AG09319 (cell line): ENCODE measurements at regions not wholly inside any gene's neighbourhood (a gene's known extent, or its start where the extent isn't known, plus 50 kb on each side); places are given as distances from the start of the nearest gene placed in this dataset.

Experiments used
- DNase-seq: peaks from one replicate; pipeline ENCODE4 v3.0.0-alpha.2; 2010; ENCODE audit warnings: low read depth; ENCODE audit errors: extremely low read depth
- CTCF ChIP-seq: IDR thresholded peaks from 2 replicates; pipeline ENCODE4 v1.5.1; 2011; ENCODE audit warnings: low read depth, mild to moderate bottlenecking, inconsistent platforms, low read length, moderate library complexity

DNA sequence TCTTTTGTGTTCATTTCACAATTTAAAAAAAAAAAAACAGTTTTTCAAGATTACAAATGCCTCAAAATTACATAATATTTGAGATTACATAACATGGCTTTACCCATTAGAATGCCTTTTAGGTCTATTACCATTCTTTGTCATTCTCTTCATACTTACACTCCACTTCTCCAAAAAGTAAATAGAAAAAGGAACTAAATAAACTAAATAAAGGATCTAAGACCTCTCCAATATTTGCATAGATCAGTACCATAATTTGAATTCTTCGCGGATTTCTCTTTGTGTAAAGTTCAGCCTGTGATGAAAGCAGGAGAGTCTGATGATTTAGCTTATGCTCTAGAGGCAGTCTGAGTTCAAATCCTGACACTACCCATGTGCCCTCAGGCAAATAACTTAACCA is 56.4 kb upstream of the C1GALT1 start:
- TF ChIP-seq CTCF, result no peak
- no peak for DNase-seq

DNA sequence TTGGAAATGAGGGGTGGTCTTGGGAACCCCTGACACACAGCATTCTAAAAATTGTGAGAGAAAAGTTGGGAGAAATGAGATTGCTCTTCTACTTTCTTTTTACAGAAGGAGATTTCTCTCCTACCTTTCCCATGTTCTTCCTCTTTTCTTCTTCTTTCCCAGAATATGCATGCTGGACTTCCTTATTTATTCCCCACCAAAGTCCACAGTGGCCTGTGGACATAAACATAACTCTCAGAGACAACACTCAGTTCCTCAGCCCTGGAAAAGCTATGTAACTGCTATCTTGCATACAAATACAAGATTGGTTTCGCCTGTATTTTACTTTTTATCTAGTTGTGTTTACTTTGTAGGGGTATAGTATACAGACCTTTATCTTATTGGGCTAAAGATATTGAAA is 54.6 kb upstream of the C1GALT1 start:
- no peak for DNase-seq
- TF ChIP-seq CTCF, result no peak

DNA sequence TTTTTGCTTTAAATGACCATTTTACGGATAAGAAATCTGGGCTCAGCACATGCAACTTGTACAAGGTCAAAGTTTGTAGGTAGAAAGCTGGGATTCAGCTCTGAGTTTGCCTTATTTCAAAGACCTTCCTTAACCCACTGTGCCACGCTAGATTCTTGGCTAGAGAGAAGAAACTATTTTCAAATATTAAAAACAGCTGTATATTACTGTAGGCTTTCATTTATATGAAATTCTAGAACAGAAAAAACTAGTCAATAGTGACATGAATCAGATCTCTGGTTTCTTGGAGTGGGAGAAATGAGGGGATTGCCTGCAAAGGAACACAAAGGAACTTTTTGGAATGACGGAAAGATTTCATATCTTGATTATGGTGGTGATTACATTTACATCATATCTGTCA is 53.0 kb upstream of the C1GALT1 start:
- DNase-seq, result no peak
- no peak for TF ChIP-seq CTCF

GRCh38 chr7:7131273-7131672 is 51.1 kb upstream of the C1GALT1 start:
- no peak for TF ChIP-seq CTCF
- DNase-seq, result no peak
